Naive thymus-derived CD4-positive, alpha-beta T cell (primary cell): ENCODE measurements at regions not wholly inside any gene's neighbourhood (a gene's known extent, or its start where the extent isn't known, plus 50 kb on each side); places are given as distances from the start of the nearest gene placed in this dataset.

ENCODE experiments used
- ATAC-seq: fragments of 150-1000 bp; cut with Tn5 transposase; 2 replicates; pipeline ENCODE4 v1.10.0; 2021; ENCODE audit warnings: mild to moderate bottlenecking, moderate library complexity
- CTCF ChIA-PET: fragments of 350-600 bp; sonication (Branson Sonifier 250); formaldehyde crosslinking; loops from one replicate; lab custom pipeline; 2021; ENCODE audit warnings: antibody characterized with exemption; lab: Charles Lee
- POLR2A ChIA-PET: fragments of 350-600 bp; sonication (Branson Sonifier 250); formaldehyde crosslinking; loops from one replicate; lab custom pipeline; 2021; ENCODE audit warnings: antibody characterized with exemption, inconsistent platforms; lab: Charles Lee
- DNase-seq, 9 donors: peaks; one replicate each; pipeline versions ENCODE4 v3.0.0 to v3.0.0-alpha.2; 2020 to 2022; ENCODE audit warnings: mixed read lengths in 1 of 9
- H3K27ac ChIP-seq: one replicate; pipeline ENCODE4 v1.7.0; 2013; ENCODE audit warnings: mild to moderate bottlenecking, low read depth, low read length, moderate library complexity
- H3K27me3 ChIP-seq, 2 donors: one replicate each; pipeline ENCODE4 v1.7.0; 2013; ENCODE audit warnings: low read length in 2 of 2, mild to moderate bottlenecking in 2 of 2, moderate library complexity in 2 of 2; ENCODE audit not compliant: control insufficient read depth in 2 of 2, insufficient read depth in 2 of 2
- H3K36me3 ChIP-seq, 3 experiments: 1 replicate in 2 of 3; 2 replicates in 1 of 3; pipeline ENCODE4 v1.7.0; 2013; ENCODE audit warnings: low read length in 3 of 3, mild to moderate bottlenecking in 3 of 3, moderate library complexity in 1 of 3; ENCODE audit not compliant: insufficient read depth in 3 of 3, control insufficient read depth in 2 of 3
- H3K4me1 ChIP-seq, 2 donors: one replicate each; pipeline ENCODE4 v1.7.0; 2013; ENCODE audit warnings: low read length in 2 of 2, mild to moderate bottlenecking in 2 of 2, moderate library complexity in 1 of 2; ENCODE audit not compliant: control insufficient read depth in 2 of 2, insufficient read depth in 2 of 2
- H3K4me3 ChIP-seq: 2 replicates; pipeline ENCODE4 v1.7.0; 2013; ENCODE audit warnings: mild to moderate bottlenecking, low read length
- H3K9me3 ChIP-seq, 3 experiments: 1 replicate in 2 of 3; 2 replicates in 1 of 3; pipeline ENCODE4 v1.7.0; 2013; ENCODE audit warnings: low read length in 3 of 3; ENCODE audit not compliant: control insufficient read depth in 2 of 3
- H3K27ac Mint-ChIP-seq, 9 donors: one replicate each; pipeline ENCODE4 v1.8.0; 2020 to 2022; ENCODE audit warnings: mixed read lengths in 9 of 9, mild to moderate bottlenecking in 8 of 9, moderate library complexity in 5 of 9, inconsistent platforms in 2 of 9
- H3K27me3 Mint-ChIP-seq, 5 donors: one replicate each; pipeline ENCODE4 v1.8.0; 2021 to 2022; ENCODE audit warnings: mixed read lengths in 5 of 5, mild to moderate bottlenecking in 1 of 5
- H3K36me3 Mint-ChIP-seq, 5 donors: one replicate each; pipeline ENCODE4 v1.8.0; 2020 to 2022; ENCODE audit warnings: mixed read lengths in 5 of 5, mild to moderate bottlenecking in 3 of 5, inconsistent platforms in 1 of 5
- H3K4me1 Mint-ChIP-seq, 7 donors: one replicate each; pipeline ENCODE4 v1.8.0; 2020 to 2022; ENCODE audit warnings: mixed read lengths in 7 of 7, mild to moderate bottlenecking in 3 of 7, inconsistent platforms in 1 of 7
- H3K4me3 Mint-ChIP-seq, 10 donors: one replicate each; pipeline ENCODE4 v1.8.0; 2020 to 2022; ENCODE audit warnings: mild to moderate bottlenecking in 10 of 10, mixed read lengths in 10 of 10, moderate library complexity in 6 of 10, inconsistent platforms in 2 of 10
- H3K9me3 Mint-ChIP-seq, 11 donors: one replicate each; pipeline ENCODE4 v1.8.0; 2020 to 2022; ENCODE audit warnings: mixed read lengths in 11 of 11, mild to moderate bottlenecking in 4 of 11, inconsistent platforms in 1 of 11, moderate library complexity in 1 of 11
- intact Hi-C, 2 donors: fragments of 100-400 bp; cut with micrococcal nuclease; formaldehyde crosslinking; loops; one replicate each; pipeline ENCODE4 v1.15.1; 2023

GRCh38 chr9:16025627-16026026, 472.8 kb downstream of the CCDC171 start:
- no peak overlapping the region for H3K27ac Mint-ChIP-seq
- Histone ChIP-seq H3K9me3 (no peaks in the 10 kb centered on the region), H3K27me3 (no peaks in the 10 kb centered on the region), H3K27ac (no peak overlapping the region), H3K36me3 (no peaks in the 10 kb centered on the region), H3K4me1 (no peaks in the 10 kb centered on the region), H3K4me3 (no peak overlapping the region)
- H3K4me3 Mint-ChIP-seq, result no peak overlapping the region
- ChIA-PET CTCF (no interaction called here), POLR2A (no interaction called here)
- H3K27me3 Mint-ChIP-seq, result peaks cover 0 to 4% (median 0%) of the 10 kb centered on the region in 5 donors
- peaks cover 0 to 4% (median 0%) of the 10 kb centered on the region in 7 donors for H3K4me1 Mint-ChIP-seq
- H3K9me3 Mint-ChIP-seq, result peaks cover 0 to 12% (median 0%) of the 10 kb centered on the region in 11 donors
- peaks cover 0 to 4% (median 0%) of the 10 kb centered on the region in 5 donors for H3K36me3 Mint-ChIP-seq
- DNase-seq (no peak), ATAC-seq (no peak)
- intact Hi-C loops, result no loop called here

GRCh38 chr9:16026886-16027285, 474.0 kb downstream of the CCDC171 start:
- Mint-ChIP-seq H3K27me3 (peaks cover 0 to 4% (median 1%) of the 10 kb centered on the region in 5 donors), H3K27ac (no peak overlapping the region), H3K9me3 (peaks cover 0 to 12% (median 0%) of the 10 kb centered on the region in 11 donors), H3K4me1 (peaks cover 0 to 5% (median 0%) of the 10 kb centered on the region in 7 donors), H3K36me3 (peaks cover 0 to 4% (median 0%) of the 10 kb centered on the region in 5 donors), H3K4me3 (no peak overlapping the region)
- no peak for ATAC-seq
- H3K27ac ChIP-seq, result no peak overlapping the region
- no peak for DNase-seq
- no peaks in the 10 kb centered on the region for H3K27me3 ChIP-seq
- no peaks in the 10 kb centered on the region for H3K36me3 ChIP-seq
- H3K9me3 ChIP-seq, result no peaks in the 10 kb centered on the region
- H3K4me3 ChIP-seq, result no peak overlapping the region
- intact Hi-C loops, result no loop called here
- ChIA-PET CTCF (no interaction called here), POLR2A (no interaction called here)
- H3K4me1 ChIP-seq, result no peaks in the 10 kb centered on the region

- POLR2A ChIA-PET, result no interaction called here
- H3K4me3 ChIP-seq, result no peak overlapping the region
- no peak for DNase-seq
- intact Hi-C loops, result no loop called here
- Mint-ChIP-seq H3K27ac (no peak overlapping the region), H3K9me3 (peaks cover 0 to 7% (median 0%) of the 10 kb centered on the region in 11 donors), H3K4me3 (no peak overlapping the region), H3K36me3 (no peaks in the 10 kb centered on the region), H3K27me3 (peaks cover 0 to 9% (median 3%) of the 10 kb centered on the region in 5 donors), H3K4me1 (peaks cover 0 to 5% (median 0%) of the 10 kb centered on the region in 7 donors)
- no peak for ATAC-seq
- H3K27me3 ChIP-seq, result no peaks in the 10 kb centered on the region
- H3K9me3 ChIP-seq, result no peaks in the 10 kb centered on the region
- H3K27ac ChIP-seq, result no peak overlapping the region
- H3K36me3 ChIP-seq, result no peaks in the 10 kb centered on the region
- CTCF ChIA-PET, result no interaction called here
- no peaks in the 10 kb centered on the region for H3K4me1 ChIP-seq
These were observed 475.7 kb downstream of the CCDC171 start for GRCh38 chr9:16028548-16028947.

GRCh38 chr9:16029046-16029615, 476.3 kb downstream of the CCDC171 start:
- Histone ChIP-seq H3K27me3 (no peaks in the 10 kb centered on the region), H3K4me1 (no peaks in the 10 kb centered on the region), H3K4me3 (no peak overlapping the region), H3K27ac (no peak overlapping the region), H3K36me3 (no peaks in the 10 kb centered on the region), H3K9me3 (no peaks in the 10 kb centered on the region)
- Mint-ChIP-seq H3K4me3 (no peak overlapping the region), H3K27ac (no peak overlapping the region), H3K36me3 (no peaks in the 10 kb centered on the region), H3K27me3 (peaks cover 0 to 9% (median 3%) of the 10 kb centered on the region in 5 donors), H3K9me3 (peaks cover 0 to 7% (median 0%) of the 10 kb centered on the region in 11 donors), H3K4me1 (peaks cover 0 to 5% (median 0%) of the 10 kb centered on the region in 7 donors)
- POLR2A ChIA-PET, result no interaction called here
- intact Hi-C loops, result no loop called here
- ATAC-seq (no peak), DNase-seq (no peak)
- CTCF ChIA-PET, result no interaction called here

GRCh38 chr9:16029796-16030363, 477.0 kb downstream of the CCDC171 start:
- H3K27ac ChIP-seq, result no peak overlapping the region
- Mint-ChIP-seq H3K4me3 (no peak overlapping the region), H3K27ac (no peak overlapping the region), H3K27me3 (peaks cover 0 to 9% (median 3%) of the 10 kb centered on the region in 5 donors), H3K9me3 (peaks cover 0 to 7% (median 0%) of the 10 kb centered on the region in 11 donors), H3K4me1 (peaks cover 0 to 5% (median 0%) of the 10 kb centered on the region in 7 donors), H3K36me3 (no peaks in the 10 kb centered on the region)
- POLR2A ChIA-PET, result no interaction called here
- no peaks in the 10 kb centered on the region for H3K4me1 ChIP-seq
- no peaks in the 10 kb centered on the region for H3K9me3 ChIP-seq
- H3K4me3 ChIP-seq, result no peak overlapping the region
- CTCF ChIA-PET, result no interaction called here
- DNase-seq, result no peak
- no peaks in the 10 kb centered on the region for H3K36me3 ChIP-seq
- ATAC-seq, result no peak
- H3K27me3 ChIP-seq, result no peaks in the 10 kb centered on the region
- intact Hi-C loops, result no loop called here

- H3K4me1 Mint-ChIP-seq, result peaks cover 0 to 5% (median 0%) of the 10 kb centered on the region in 7 donors
- no peaks in the 10 kb centered on the region for H3K27me3 ChIP-seq
- H3K27ac Mint-ChIP-seq, result no peak overlapping the region
- H3K36me3 ChIP-seq, result no peaks in the 10 kb centered on the region
- intact Hi-C loops, result no loop called here
- H3K9me3 Mint-ChIP-seq, result peaks cover 0 to 7% (median 0%) of the 10 kb centered on the region in 11 donors
- H3K4me3 Mint-ChIP-seq, result no peak overlapping the region
- ATAC-seq, result peak; percentile 34
- H3K36me3 Mint-ChIP-seq, result no peaks in the 10 kb centered on the region
- DNase-seq, result peak in 1 of 9 donors; percentile 44
- H3K27me3 Mint-ChIP-seq, result peaks cover 0 to 9% (median 3%) of the 10 kb centered on the region in 5 donors
- ChIA-PET CTCF (no interaction called here), POLR2A (no interaction called here)
- no peak overlapping the region for H3K4me3 ChIP-seq
- H3K4me1 ChIP-seq, result no peaks in the 10 kb centered on the region
- H3K9me3 ChIP-seq, result no peaks in the 10 kb centered on the region
- H3K27ac ChIP-seq, result no peak overlapping the region
These were observed 477.8 kb downstream of the CCDC171 start for GRCh38 chr9:16030528-16031185.
